Astrocyte (in vitro differentiated cells and primary cell): ENCODE measurements at regions not wholly inside any gene's neighbourhood (a gene's known extent, or its start where the extent isn't known, plus 50 kb on each side); places are given as distances from the start of the nearest gene placed in this dataset.

ENCODE experiments used
- EZH2 ChIP-seq: IDR thresholded peaks from 2 replicates; pipeline ENCODE4 v1.6.1; 2012; ENCODE audit warnings: mild to moderate bottlenecking, low read length, inconsistent platforms; ENCODE audit not compliant: insufficient read depth
- TF ChIP-seq, protein P1 (sequence below): IDR thresholded peaks from 2 replicates; pipeline ENCODE4 v1.5.1; 2011; ENCODE audit warnings: low read depth, mild to moderate bottlenecking, inconsistent platforms, low read length, moderate library complexity; ENCODE audit not compliant: insufficient read depth

DNA sequence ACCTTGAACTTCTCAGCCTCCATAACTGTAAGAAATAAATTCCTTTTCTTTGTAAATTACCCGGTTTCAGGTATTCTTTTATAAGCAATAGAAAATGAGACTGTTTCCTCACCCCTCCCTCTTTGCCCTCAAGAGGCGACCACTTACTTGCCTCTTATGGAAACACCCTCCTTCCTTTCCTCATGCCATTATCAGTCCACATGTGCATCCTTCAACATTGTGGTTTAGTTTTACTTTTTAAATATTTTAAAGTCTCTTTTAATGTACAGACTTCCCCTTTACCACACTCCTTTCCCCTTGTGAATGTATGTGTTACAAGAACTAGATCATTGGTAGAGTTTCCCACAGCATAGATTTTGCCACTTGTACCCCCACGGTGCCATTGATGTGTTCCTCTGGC is 202.4 kb upstream of the SIX2 start:
- TF ChIP-seq, protein P1, sequence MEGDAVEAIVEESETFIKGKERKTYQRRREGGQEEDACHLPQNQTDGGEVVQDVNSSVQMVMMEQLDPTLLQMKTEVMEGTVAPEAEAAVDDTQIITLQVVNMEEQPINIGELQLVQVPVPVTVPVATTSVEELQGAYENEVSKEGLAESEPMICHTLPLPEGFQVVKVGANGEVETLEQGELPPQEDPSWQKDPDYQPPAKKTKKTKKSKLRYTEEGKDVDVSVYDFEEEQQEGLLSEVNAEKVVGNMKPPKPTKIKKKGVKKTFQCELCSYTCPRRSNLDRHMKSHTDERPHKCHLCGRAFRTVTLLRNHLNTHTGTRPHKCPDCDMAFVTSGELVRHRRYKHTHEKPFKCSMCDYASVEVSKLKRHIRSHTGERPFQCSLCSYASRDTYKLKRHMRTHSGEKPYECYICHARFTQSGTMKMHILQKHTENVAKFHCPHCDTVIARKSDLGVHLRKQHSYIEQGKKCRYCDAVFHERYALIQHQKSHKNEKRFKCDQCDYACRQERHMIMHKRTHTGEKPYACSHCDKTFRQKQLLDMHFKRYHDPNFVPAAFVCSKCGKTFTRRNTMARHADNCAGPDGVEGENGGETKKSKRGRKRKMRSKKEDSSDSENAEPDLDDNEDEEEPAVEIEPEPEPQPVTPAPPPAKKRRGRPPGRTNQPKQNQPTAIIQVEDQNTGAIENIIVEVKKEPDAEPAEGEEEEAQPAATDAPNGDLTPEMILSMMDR: no peak
- no peak for TF ChIP-seq EZH2
